HG02870 (cell line): ENCODE measurements at regions not wholly inside any gene's neighbourhood (a gene's known extent, or its start where the extent isn't known, plus 50 kb on each side); places are given as distances from the start of the nearest gene placed in this dataset.
"Not testable (repeated sequence)": the region's sequence is repeated elsewhere in the genome, so short reads cannot be mapped to it uniquely, and the experiment has no call there.

ENCODE experiments used
- ATAC-seq: cut with Tn5 transposase; IDR thresholded peaks from one replicate; pipeline ENCODE4 v1.9.1; 2021; ENCODE audit warnings: mild to moderate bottlenecking, moderate library complexity; ENCODE audit not compliant: unreplicated experiment

DNA sequence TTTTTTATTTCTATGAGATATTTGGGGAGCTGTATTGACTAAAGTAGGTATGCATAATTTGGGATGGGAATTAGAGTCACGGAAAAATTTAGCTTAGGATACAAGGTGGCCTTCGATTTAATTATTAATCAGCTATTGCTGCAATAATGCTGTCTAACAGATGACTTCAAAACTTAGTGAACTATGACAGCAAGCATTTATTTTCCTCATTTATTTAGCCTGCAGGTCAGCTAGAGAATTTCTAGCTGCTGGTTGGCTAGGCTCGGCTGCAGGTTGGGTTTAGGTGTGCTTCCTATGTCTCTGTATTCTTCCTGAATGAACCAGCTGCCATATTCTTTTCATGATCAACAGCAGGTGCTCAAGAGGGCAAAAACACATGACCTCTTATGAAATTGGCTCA, 181.8 kb upstream of the RAG2 start:
- no peak for ATAC-seq

DNA sequence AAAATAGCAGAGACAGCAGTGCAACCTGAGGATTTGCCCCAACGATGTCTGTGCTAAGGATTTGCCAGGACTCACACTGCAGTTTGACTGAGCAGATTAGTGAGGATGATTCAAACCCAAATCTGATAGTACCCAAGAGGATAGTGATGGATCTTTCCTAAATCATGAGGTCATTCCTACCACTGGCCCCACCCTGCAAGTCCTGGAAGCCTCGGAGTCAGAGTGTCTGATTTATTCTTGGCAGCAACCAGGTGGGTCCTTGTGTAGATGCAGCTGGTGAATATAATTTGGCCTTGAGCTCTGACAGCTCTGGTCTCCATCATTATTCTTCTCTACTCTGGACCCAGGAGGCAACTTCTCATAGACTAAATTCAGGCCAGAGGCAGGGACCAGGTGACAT, 179.3 kb upstream of the RAG2 start:
- no peak for ATAC-seq

DNA sequence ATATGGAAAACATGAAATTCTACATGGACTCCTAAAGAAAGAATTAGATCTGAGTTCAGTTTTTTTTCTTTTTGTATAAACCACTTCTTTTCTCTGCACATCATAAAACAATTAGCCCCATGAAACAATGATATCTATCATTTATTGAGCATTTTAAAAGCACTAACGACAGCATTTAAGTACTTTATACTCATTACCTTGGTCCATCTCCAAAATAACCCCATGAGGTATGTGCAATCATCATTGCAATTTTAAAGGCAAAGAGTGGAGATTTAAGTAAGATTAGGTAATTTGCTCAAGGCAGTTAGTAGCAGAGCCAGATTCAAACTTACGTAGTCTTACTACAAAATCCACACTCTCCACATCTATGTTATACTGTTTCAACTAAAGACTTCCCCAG, 177.7 kb upstream of the RAG2 start:
- no peak for ATAC-seq

DNA sequence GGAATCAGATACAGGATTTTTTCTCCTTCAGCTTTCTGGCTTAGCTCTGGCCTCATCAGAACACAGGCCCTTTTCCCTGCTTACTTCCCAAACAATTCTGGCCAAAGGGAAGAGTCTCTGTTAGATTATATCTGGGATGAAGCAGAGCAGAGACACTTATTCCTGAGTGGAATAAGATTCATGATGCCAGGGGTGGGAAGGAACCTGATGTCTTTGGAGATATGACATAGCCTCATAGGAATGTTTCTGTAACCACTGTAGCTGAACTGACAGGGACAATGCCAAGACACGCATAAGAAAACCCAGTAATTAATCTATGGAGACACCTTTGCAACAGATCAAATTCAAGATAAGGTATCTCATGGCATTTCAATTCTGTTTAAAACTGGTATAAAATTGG, 177.1 kb upstream of the RAG2 start:
- no peak for ATAC-seq

DNA sequence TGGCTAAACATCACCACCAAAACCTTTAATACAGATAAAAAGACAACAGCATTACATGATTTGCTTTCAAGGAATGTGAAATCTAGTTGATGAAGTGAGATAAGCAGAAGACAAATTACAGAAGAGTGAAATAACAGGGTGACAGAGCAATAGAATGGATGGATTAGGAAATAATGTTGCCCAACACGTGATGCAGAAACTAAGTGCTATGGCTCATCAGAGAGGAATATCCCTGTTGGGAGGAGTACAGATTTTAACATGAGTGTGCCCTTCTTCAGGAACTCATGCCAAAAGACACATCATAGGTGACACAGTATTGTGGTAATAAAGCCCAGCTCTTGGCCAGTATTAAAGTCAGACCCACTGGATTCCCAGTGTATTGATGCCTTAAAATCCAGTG, 176.6 kb upstream of the RAG2 start:
- no peak for ATAC-seq

DNA sequence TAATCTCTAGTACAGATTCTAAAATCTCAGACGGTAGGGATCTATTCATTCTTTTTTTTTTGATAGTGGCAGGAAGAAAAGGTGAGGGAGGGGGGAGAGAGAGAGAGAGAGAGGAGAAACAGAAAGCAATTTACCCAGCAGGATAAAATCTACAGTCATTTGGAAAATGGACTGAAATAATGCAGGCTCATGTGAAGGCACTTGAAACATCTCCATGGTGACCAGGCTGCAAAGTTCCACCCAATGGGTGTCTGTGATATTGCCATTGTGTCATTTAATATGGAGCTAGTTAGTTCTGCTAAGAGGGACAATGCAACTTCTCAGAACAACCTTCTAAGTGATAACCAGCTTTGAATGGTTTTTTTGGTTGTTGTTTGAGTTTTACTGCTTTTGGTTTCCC, 165.2 kb upstream of the RAG2 start:
- peak; percentile 58 for ATAC-seq

DNA sequence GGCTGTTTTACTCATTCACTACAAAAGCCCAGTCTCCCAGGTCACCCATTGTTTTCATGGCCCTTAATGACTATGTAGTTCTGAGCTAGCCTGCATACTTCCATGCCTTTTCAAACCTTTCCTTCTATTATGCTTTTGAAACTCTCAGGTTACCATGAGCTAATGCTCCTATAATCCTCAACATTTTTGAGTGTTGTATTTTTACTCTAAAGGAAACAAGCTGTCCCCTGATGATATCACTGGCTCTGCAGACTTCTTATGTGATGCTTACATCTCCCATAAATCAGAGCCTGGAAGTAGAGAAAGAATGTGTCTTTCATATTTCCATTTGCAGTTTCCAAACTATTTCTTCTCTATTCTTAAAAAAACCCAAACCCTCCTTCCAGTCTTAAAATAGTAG, 159.0 kb upstream of the RAG2 start:
- no peak for ATAC-seq

DNA sequence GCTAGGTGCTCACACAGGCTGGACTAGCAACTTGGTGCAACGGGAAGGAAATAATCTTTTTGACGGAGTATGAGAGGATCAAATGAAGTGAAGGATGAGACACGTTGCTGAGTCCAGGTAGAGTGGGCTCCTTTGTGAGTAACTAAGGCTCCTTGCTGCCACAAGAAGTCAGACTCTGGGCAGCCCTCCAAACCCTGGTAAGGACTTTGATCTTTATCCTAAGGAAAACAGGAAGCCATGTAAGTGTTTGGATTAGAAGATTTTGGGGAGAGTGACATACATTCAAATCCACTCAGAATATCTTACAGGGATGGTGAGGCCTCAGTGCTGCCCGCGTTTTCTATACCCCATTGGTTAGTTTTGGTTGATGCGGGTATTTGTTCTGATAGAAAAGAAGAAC, 155.9 kb upstream of the RAG2 start:
- ATAC-seq: no peak

DNA sequence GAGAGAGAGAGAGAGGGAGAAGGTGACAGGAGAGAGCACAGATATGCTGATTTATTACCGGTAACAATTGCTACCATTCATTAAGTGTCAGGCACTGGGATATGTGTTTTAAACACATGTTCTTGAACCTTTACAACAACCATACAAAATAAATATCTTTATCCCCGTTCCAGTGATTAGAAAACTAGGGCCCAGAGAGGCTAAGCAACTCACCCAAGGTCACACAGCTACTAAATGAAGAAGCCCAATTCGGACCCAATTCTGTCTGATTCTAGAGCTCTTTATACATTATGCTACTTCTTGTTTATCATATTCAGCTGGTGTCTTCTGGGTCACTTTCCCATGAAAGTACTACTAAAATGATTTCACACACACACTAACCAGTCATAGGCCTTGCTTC, 154.0 kb upstream of the RAG2 start:
- no peak for ATAC-seq

DNA sequence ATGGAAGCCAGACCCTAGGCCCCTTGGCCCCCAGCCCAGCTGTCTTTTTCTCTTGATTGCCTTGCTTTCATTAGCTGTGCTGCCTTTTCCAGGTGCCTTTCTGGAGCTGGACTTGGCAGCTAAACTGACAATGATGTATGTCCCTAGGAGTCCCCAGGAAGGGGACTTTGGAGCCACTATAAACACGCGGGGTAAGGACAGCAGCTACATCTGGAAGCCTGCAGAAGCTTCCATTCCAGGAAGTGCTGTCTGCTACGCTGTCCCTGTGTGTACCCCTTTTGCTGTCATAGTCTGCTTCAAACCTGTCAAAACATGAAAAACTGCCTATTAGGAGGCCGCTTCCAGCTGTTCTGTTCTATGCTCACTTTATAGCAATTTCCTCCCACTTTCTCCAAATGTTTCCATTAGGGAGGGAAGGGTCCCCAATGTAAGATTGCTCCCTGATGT, 153.3 kb upstream of the RAG2 start:
- ATAC-seq: no peak

DNA sequence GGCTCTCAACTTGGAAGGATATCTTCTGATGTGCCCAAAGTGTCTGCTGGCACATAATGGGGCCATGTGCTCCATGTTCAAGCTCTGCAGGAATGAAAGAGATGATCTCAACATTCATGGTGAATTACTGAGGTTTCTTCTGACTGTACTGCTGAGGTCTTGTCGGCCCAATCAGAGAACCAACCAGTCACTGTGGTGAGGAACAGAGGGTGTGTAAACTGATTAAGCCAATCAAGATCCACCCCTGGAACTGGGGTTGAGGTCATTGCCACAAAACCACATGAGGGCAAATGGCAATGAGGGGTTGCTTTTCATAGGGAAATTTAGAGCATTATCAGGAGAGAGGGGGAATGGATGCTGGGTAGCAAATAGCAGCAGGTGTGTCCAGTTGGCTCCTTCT, 152.3 kb upstream of the RAG2 start:
- no peak for ATAC-seq

DNA sequence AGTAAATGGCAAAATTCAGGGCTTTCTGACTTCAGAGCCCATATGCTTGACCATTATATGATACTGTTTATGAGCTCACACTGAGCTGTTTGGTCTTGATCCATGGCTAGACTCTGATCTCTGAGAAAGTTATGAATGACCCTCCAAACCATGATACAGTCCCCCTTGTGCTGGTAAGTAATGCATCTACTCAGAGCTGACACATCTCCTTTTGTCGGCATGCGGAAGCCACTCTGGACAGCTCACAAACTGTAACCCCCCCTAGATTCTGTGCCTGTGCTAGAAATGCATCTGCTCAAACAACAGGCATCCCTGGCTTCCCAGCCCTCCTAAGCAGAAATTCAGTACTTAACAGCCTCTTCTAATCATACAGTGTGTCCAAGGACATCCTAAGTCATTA, 150.8 kb upstream of the RAG2 start:
- ATAC-seq: no peak

DNA sequence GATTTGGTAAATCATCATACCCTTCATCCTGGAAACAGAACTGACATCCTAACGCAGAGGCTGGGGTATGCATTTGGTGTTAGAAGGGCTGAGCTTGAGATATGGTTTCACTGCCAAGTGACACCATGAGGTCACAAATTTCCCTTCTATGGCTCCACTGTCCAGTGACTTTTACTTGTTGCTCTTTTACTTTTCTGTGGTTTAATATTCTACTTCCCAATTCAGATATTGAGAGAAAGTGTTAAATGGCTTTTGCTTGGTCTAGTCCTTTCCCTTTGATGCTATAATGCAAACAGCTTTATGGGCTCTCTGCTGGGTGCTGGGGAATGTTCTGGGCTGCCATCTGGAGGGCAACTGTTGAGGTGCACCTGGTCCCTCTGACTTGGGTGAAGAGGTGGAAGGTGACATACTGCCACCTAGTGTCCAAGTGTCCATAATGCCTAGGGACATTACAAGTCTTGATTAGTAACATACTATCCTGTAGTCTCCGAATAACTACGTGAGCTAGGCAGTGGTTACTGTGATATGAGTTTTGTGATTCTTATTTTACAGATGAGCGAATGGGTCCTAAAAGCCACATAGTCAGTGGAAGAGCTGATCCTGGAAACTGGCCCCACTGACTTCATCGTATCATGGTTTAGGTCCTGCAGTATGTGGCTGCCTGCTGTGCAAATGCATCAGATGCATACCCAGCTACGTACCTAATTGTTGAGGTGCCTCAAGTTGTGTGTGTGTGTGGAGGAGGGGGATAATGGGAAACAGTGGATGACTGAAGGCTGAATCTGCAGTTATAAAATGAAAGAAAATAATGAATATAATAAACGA, 149.1 kb upstream of the RAG2 start:
- ATAC-seq: peak; percentile 76

DNA sequence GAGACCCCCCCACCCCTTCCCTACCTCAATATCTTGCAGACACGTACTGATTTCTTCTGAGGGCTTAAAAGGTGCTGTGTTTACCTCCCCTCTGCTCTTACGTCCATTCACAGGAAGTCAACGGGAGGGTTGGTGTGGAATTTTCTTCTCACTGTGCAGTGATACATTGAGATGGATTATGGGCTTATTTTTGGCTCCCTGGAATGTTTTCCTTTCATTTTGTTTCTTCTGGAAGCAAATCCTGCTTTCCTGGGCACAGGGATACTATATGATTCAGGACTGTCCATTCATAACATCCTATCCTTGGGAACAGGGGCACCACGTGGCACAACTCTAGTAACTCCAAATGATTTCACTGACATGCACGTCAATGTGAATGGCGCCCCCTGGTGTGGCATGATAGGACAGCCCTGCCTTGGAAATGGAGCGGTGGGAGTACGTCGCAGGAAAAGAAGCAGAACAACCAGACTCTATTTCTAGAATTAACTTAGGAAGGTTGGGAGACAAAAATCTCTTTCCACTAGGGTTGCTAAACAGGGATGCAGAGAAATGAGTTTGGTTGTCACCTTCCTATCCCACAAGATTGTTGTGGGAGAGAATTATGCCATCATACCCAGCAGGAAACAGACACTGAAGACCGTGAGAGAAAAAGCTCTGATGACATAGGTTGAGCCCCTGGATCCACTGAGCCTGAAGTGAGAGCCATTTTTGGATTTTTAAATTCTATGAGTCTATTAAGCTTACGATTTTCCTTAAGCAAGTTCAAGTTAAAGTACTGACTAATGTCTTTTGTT, 146.5 kb upstream of the RAG2 start:
- ATAC-seq: no peak

DNA sequence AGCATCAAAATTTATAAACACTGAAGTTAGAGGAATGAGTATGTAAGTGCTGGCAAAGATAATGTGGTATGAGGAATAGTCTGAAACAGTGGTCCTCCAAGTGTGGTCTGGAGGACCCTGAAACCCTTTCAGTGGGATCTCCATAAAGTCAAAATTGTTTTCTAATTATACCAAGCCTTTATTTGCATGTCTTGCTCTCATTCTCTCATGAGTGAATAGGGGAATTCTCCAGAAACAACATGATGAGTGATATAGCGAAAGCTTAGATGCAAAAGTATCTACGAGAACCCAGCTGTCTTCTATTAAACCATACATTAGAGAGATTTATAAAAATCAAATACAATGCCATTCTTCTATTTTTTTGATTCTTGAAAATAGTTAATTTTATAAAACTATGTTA, 145.0 kb upstream of the RAG2 start:
- ATAC-seq: peak; percentile 68

DNA sequence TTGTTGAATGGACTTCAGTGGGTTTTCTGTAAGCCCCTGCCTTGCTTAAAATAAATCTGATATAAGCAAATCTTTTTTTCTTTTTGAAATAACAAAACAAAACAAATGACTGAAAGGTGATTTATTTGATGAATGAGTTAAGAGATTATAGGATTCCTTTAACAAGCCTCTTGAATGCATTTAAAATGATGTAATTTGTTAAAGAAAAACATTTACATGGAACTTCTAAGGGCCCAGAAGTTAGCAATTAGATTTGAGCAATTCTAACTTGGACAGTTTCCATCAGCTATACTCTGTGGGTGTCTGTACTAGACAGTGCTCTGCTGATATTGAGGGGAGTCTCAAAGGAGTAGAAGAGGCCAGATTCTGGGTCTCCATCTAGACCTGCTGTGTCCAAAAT, 143.5 kb upstream of the RAG2 start:
- no peak for ATAC-seq

DNA sequence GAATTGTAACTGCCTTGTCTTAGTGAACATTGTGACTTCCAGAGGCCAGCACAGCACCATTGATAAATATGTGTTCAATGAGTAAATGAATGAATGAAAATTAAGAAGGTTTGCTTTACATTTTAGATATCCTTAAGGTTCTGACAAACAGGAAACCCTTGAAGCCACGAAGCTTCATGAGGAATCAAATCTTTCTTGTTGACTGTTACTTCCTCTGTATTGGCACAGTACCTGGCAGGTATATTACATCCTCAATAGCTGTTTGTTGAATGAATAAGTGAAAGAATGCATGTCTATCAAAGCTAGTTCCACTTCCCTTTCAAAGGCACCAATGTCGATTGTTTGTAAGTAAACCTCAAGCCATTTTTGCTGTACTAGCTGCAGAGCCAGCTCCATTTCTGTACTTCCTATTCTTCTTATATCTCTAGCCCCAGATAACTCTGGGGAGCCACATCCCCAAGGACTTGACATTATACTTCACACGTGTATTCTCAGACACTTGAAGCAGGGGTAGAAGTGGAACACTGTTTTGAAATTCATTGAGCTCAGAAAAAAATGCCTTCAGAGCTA, 140.3 kb upstream of the RAG2 start:
- ATAC-seq: no peak

DNA sequence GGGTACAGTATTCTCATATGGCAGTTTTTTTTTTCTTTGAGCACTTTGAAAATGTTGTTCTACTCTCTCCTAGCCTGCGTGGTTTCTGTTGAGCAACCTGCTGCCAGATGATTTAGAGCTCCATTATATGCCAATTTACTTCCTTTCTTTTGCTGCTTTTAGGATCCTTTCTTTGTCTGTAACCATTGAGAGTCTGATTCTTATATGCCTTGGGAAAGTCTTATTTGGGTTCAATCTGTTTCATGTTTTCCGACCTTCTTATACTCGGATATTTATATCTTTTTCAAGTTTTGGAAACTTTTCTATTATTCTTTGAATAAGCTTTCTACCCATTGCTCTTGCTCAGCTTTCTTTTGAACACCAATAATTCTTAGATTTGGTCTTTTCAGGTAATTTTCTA, 138.1 kb upstream of the RAG2 start:
- ATAC-seq: no peak

DNA sequence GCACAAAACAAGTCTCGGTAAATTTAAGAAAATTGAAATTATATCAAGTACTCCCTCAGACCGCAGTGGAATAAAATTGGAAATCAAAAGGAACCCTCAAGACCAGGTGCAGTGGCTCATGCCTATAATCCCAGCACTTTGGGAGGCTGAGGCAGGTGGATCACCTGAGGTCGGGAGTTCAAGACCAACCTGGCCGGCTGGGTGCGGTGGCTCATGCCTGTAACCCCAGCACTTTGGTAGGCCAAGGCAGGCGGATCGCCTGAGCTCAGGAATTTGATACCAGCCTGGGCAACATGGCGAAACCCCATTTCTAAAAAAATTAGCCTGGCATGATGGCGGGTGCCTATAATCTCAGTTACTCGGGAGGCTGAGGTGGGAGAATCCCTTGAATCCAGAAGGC, 135.7 kb upstream of the RAG2 start:
- ATAC-seq: not testable (repeated sequence)

DNA sequence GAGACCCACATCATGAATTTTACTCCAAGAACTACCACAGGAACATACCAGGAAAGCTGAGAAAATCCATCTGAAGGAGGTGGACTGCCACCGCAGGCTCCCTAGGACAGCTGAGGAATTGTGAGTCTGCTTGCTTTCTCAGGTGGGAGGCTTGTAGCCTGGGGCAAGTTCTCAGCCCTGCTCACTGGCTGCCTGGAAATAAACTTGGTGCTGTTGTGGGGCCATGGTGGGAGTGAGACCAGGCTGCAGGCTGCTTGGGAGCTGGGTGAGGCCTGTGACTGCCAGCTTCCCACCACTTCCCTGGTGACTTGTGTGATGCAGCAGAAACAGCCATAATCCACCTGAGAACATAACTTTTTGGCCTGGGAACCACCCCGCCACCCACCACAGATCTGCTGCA, 132.7 kb upstream of the RAG2 start:
- ATAC-seq: no peak

DNA sequence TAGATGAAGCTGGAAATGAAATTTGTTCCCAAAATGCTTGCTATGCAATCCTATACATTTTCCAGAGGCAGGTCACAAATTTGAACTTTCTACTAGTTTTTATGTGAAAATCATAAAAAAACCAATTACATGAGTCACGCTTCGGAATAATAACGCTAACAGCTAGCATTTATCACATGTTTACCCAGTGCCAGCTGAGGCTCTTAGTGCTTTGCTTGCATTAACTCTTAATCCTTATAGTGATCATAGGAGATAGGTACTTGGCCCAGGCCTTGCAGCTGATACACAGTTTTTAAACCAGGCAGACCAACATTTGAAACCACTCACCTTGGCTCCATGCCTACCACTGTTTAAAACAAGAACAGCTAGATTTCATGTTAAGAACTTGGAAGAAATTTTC, 131.8 kb upstream of the RAG2 start:
- ATAC-seq: no peak

DNA sequence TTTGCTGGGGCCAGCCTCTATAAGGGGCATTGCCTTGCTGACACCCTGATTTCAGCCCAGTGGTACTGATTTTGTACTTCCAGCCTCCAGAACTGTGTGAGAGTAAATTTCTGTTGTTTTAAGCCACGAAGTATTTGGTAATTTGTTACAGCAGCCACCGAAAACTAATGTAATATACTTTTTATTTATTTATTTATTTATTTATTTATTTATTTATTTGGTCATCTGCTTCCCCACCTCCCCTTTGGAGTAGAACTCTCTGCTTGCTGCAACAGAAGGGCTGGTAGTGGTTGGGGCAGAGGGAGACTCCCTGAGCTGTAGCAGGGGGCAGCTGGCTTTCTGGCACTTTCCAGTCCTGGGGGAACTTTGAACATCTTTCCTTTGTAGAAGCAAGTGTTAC, 128.4 kb upstream of the RAG2 start:
- ATAC-seq: no peak
